CD14-positive monocyte (primary cell): ENCODE measurements at regions not wholly inside any gene's neighbourhood (a gene's known extent, or its start where the extent isn't known, plus 50 kb on each side); places are given as distances from the start of the nearest gene placed in this dataset.

Source experiments
- DNase-seq, 3 donors: peaks; one replicate each; pipeline ENCODE4 v3.0.0-alpha.2; 2011 to 2022
- H2AFZ ChIP-seq: 2 replicates; pipeline ENCODE4 v1.6.0; 2012; ENCODE audit warnings: mild to moderate bottlenecking, low read depth, low read length, inconsistent platforms; ENCODE audit not compliant: insufficient read depth, poor library complexity, severe bottlenecking
- H3K27ac ChIP-seq, 2 donors: 1 replicate in 1 of 2; 2 replicates in 1 of 2; pipeline ENCODE4 v1.5.1; 2012 to 2013; ENCODE audit warnings: low read length in 2 of 2, control low read depth in 1 of 2, inconsistent platforms in 1 of 2, low read depth in 1 of 2, mild to moderate bottlenecking in 1 of 2
- H3K27me3 ChIP-seq, 2 donors: one replicate each; pipeline versions ENCODE4 v1.6.0 to v1.6.1; 2011 to 2013; ENCODE audit warnings: low read length in 2 of 2; ENCODE audit not compliant: control insufficient read depth in 2 of 2, insufficient read depth in 2 of 2
- H3K36me3 ChIP-seq, 2 donors: replicated peaks in 1 of 2; 1 replicate in 1 of 2; 2 replicates in 1 of 2; pipeline versions ENCODE4 v1.5.1 to v1.6.1; 2012 to 2013; ENCODE audit warnings: low read length in 2 of 2, control low read depth in 1 of 2, inconsistent platforms in 1 of 2, mild to moderate bottlenecking in 1 of 2; ENCODE audit not compliant: insufficient read depth in 2 of 2, control insufficient read depth in 1 of 2
- H3K4me1 ChIP-seq, 2 donors: 1 replicate in 1 of 2; 2 replicates in 1 of 2; pipeline versions ENCODE4 v1.5.1 to v1.6.1; 2012 to 2013; ENCODE audit warnings: low read length in 2 of 2, control low read depth in 1 of 2, inconsistent platforms in 1 of 2, mild to moderate bottlenecking in 1 of 2, moderate library complexity in 1 of 2; ENCODE audit not compliant: insufficient read depth in 2 of 2, control insufficient read depth in 1 of 2
- H3K4me2 ChIP-seq: replicated peaks from 2 replicates; pipeline ENCODE3; 2012; ENCODE audit warnings: low read length, moderate library complexity, mild to moderate bottlenecking; ENCODE audit not compliant: poor library complexity, severe bottlenecking; ENCODE audit errors: extremely low read depth
- H3K4me3 ChIP-seq, 3 experiments: fragments of 200-600 bp in 1 of 3; sonication (generic) in 1 of 3; replicated peaks in 1 of 3; 1 replicate in 2 of 3; 2 replicates in 1 of 3; pipeline ENCODE4 v1.5.1; 2011 to 2013; ENCODE audit warnings: low read length in 3 of 3, mild to moderate bottlenecking in 3 of 3, control low read depth in 2 of 3, low read depth in 2 of 3, inconsistent platforms in 1 of 3, moderate library complexity in 1 of 3
- H3K79me2 ChIP-seq: 2 replicates; pipeline ENCODE4 v1.6.0; 2012; ENCODE audit warnings: mild to moderate bottlenecking, control low read depth, inconsistent platforms, low read length, moderate library complexity; ENCODE audit not compliant: insufficient read depth
- H3K9ac ChIP-seq: 2 replicates; pipeline ENCODE4 v1.6.0; 2017; ENCODE audit warnings: low read length, mild to moderate bottlenecking; ENCODE audit not compliant: insufficient read depth, poor library complexity, severe bottlenecking
- H3K9me3 ChIP-seq, 2 donors: replicated peaks in 1 of 2; 1 replicate in 1 of 2; 2 replicates in 1 of 2; pipeline versions ENCODE4 v1.5.1 to v1.6.1; 2012 to 2013; ENCODE audit warnings: low read length in 2 of 2, control low read depth in 1 of 2; ENCODE audit not compliant: control insufficient read depth in 1 of 2, insufficient read depth in 1 of 2
- H4K20me1 ChIP-seq: 2 replicates; pipeline ENCODE4 v1.6.0; 2012; ENCODE audit warnings: mild to moderate bottlenecking, low read length, control low read depth, moderate library complexity; ENCODE audit not compliant: insufficient read depth
- H3K27ac Mint-ChIP-seq, 7 donors: one replicate each; pipeline ENCODE4 v1.8.0; 2020; ENCODE audit warnings: mild to moderate bottlenecking in 7 of 7, mixed read lengths in 7 of 7, moderate library complexity in 6 of 7, inconsistent platforms in 2 of 7
- H3K27me3 Mint-ChIP-seq, 3 donors: one replicate each; pipeline ENCODE4 v1.8.0; 2021 to 2022; ENCODE audit warnings: low read depth in 3 of 3, mild to moderate bottlenecking in 3 of 3, mixed read lengths in 3 of 3, moderate library complexity in 3 of 3, inconsistent platforms in 1 of 3
- H3K36me3 Mint-ChIP-seq, 2 donors: one replicate each; pipeline ENCODE4 v1.8.0; 2020; ENCODE audit warnings: mixed read lengths in 2 of 2, inconsistent platforms in 1 of 2, mild to moderate bottlenecking in 1 of 2
- H3K4me1 Mint-ChIP-seq: one replicate; pipeline ENCODE4 v1.8.0; 2020; ENCODE audit warnings: mild to moderate bottlenecking, mixed read lengths
- H3K4me3 Mint-ChIP-seq, 2 donors: one replicate each; pipeline ENCODE4 v1.8.0; 2020; ENCODE audit warnings: mild to moderate bottlenecking in 2 of 2, mixed read lengths in 2 of 2, moderate library complexity in 1 of 2
- H3K9me3 Mint-ChIP-seq, 7 donors: one replicate each; pipeline ENCODE4 v1.8.0; 2020 to 2022; ENCODE audit warnings: mixed read lengths in 7 of 7, mild to moderate bottlenecking in 6 of 7, moderate library complexity in 6 of 7, inconsistent platforms in 2 of 7
- CTCF ChIP-seq: fragments of 200-600 bp; IDR thresholded peaks from one replicate; pipeline ENCODE4 v1.8.0; 2022; ENCODE audit warnings: antibody characterized with exemption, mild to moderate bottlenecking
- WGBS: methylation state at CpG from one replicate; pipeline ENCODE4 v1.1.5; 2013; ENCODE audit warnings: missing lambda C conversion rate; ENCODE audit not compliant: insufficient coverage; 5-methylcytosine and 5-hydroxymethylcytosine counted together
- intact Hi-C, 2 donors: fragments of 100-400 bp; cut with micrococcal nuclease; formaldehyde crosslinking; loops; one replicate each; pipeline versions ENCODE4 v1.15.0 to v1.15.1; 2023

- no peaks in the 10 kb centered on the region for H3K36me3 Mint-ChIP-seq
- Histone ChIP-seq H4K20me1 (no peaks in the 10 kb centered on the region), H3K4me2 (no peak overlapping the region), H3K79me2 (no peaks in the 10 kb centered on the region), H3K27ac (no peak overlapping the region), H3K4me1 (no peaks in the 10 kb centered on the region), H3K4me3 (no peak overlapping the region), H2AFZ (no peak overlapping the region), H3K9ac (no peak overlapping the region), H3K9me3 (no peaks in the 10 kb centered on the region), H3K27me3 (no peaks in the 10 kb centered on the region), H3K36me3 (no peaks in the 10 kb centered on the region)
- WGBS, result no CpG with 5 or more reads among the region's 1 CpG
- TF ChIP-seq CTCF, result no peak
- intact Hi-C loops, result no loop called here
- no peak for DNase-seq
- H3K9me3 Mint-ChIP-seq, result peaks cover 0 to 2% (median 0%) of the 10 kb centered on the region in 7 donors
- H3K27ac Mint-ChIP-seq, result no peak overlapping the region
- no peaks in the 10 kb centered on the region for H3K4me1 Mint-ChIP-seq
- H3K4me3 Mint-ChIP-seq, result no peak overlapping the region
- H3K27me3 Mint-ChIP-seq, result no peaks in the 10 kb centered on the region
Observed at GRCh38 chr7:116382375-116382774, 117.2 kb upstream of the CAV2 start.

GRCh38 chr7:116384936-116385635 is 114.5 kb upstream of the CAV2 start:
- H3K27ac Mint-ChIP-seq, result no peak overlapping the region
- no peaks in the 10 kb centered on the region for H3K9me3 ChIP-seq
- no CpG with 5 or more reads among the region's 5 CpGs for WGBS
- H3K79me2 ChIP-seq, result no peaks in the 10 kb centered on the region
- H3K9ac ChIP-seq, result no peak overlapping the region
- peaks cover 0 to 2% (median 0%) of the 10 kb centered on the region in 7 donors for H3K9me3 Mint-ChIP-seq
- no peak overlapping the region for H3K4me2 ChIP-seq
- no peaks in the 10 kb centered on the region for H3K36me3 ChIP-seq
- H4K20me1 ChIP-seq, result no peaks in the 10 kb centered on the region
- H3K4me1 Mint-ChIP-seq, result no peaks in the 10 kb centered on the region
- no peaks in the 10 kb centered on the region for H3K36me3 Mint-ChIP-seq
- no peak overlapping the region for H3K27ac ChIP-seq
- H3K4me3 ChIP-seq, result no peak overlapping the region
- no peaks in the 10 kb centered on the region for H3K27me3 ChIP-seq
- TF ChIP-seq CTCF, result no peak
- intact Hi-C loops, result no loop called here
- DNase-seq, result no peak
- no peaks in the 10 kb centered on the region for H3K4me1 ChIP-seq
- no peaks in the 10 kb centered on the region for H3K27me3 Mint-ChIP-seq
- H2AFZ ChIP-seq, result no peak overlapping the region
- no peak overlapping the region for H3K4me3 Mint-ChIP-seq
